NCI-H1105 (cell line): ENCODE measurements at regions not wholly inside any gene's neighbourhood (a gene's known extent, or its start where the extent isn't known, plus 50 kb on each side); places are given as distances from the start of the nearest gene placed in this dataset.

ENCODE experiments used
- DNase-seq: peaks from one replicate; lab custom pipeline; 2025; lab: John Stamatoyannopoulos, UW

- DNase-seq = no peak
These were observed 198.7 kb downstream of the SKIDA1 start for GRCh38 chr10:21326594-21327288.

- DNase-seq = no peak
These were observed 206.8 kb downstream of the SKIDA1 start for GRCh38 chr10:21318540-21319167.

DNA sequence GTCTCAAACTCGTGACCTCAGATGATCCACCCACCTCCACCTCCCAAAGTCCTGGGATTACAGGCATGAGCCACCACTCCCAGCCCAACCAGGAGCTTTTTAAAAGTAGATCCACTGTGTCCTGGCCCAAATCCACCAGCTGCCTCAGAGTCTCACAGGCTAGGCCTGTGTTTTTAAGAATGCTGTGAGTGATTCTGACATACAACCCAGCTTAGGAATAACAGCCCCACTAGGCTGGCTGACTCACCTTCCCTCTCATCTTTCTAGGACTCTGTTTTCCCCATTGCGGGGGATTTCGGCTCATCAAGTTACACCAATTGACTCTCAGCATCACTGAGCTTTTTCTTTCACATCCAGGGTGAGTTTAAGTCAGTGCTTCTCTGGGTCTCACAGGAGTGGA, 207.6 kb downstream of the SKIDA1 start:
- DNase-seq = no peak

GRCh38 chr10:21315645-21316220, 209.7 kb downstream of the SKIDA1 start:
- DNase-seq = no peak

- no peak for DNase-seq
These were observed 210.4 kb downstream of the SKIDA1 start for GRCh38 chr10:21314906-21315644.

GRCh38 chr10:21314111-21314626, 211.3 kb downstream of the SKIDA1 start:
- no peak for DNase-seq

DNA sequence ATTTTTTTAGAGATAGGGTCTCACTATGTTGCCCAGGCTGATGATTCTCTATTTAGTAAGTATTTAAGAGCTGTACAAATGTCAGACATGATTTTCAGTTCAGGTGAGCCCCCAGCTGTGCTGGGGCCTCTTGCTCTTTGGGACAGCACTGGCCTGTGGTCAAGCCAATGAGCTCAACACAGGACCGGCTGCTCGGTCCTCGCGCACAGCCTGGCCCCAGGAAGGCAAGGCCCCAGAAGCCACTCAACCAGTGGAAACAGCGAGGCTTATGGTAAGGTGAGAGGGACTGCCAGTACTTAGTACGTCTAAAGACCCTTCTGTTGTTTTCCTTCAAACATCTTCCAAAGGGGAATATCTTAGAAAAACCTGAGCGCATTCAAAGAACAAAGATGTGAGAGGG, 211.8 kb downstream of the SKIDA1 start:
- no peak for DNase-seq

- no peak for DNase-seq
These were observed 214.1 kb downstream of the SKIDA1 start for GRCh38 chr10:21311426-21311825.

- DNase-seq = no peak
These were observed 216.1 kb downstream of the SKIDA1 start for GRCh38 chr10:21309427-21309826.

DNA sequence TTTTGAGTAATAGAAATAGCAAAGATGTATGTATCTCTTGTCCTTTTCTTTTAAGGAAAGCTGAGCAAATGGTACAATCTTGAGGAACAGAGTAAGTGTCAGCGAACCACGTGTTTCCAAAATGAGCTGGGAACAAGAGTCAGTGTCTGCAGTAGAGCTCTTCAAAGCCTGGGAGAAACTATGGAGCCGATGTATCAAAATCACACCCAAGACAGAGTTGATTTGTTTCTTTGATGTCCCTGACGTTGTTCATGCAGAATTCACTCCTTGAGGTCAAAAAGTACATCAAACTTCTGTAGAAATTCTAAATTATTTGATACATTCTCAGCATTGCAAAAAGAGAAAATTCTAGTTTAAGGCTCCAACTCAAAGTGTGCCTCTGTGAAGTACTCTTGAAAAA, 216.5 kb downstream of the SKIDA1 start:
- no peak for DNase-seq

- no peak for DNase-seq
These were observed 217.5 kb downstream of the SKIDA1 start for GRCh38 chr10:21308018-21308417.

DNA sequence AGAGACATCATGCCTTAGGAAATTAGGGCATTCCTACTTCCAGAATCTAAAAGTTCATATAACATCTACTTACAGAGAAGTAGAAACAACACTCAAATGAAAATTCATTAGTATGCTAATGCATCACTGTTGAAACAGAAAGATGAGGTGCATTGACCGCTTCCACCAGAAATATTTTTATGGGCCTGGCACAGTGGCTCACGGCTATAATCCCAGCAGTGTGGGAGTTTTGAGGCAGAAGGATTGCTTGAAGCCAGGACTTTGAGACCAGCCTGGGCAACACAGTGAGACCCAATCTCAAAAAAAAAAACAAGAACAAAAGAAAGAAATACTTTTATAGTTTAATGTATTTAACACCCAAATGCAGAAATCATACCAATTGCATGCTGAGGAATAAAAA, 220.9 kb downstream of the SKIDA1 start:
- DNase-seq = no peak

DNA sequence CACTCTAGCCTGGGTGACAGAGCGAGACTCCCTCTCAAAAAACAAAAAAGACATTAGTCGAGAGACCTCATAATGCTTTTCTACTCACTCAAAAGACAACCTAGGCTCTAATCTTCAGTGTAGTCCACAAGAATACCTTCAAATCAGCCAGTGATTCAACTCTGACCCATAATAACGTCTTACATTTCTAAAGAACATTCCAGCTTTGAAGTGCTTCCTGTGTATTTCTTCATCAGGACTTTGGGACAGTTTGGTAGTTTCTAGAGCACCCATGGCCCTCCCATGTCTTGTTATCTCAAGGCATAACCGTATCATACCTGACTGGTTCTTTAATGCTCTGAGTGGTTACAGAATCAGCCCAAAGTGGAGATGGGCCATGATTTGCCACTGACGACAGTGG, 221.3 kb downstream of the SKIDA1 start:
- no peak for DNase-seq

DNA sequence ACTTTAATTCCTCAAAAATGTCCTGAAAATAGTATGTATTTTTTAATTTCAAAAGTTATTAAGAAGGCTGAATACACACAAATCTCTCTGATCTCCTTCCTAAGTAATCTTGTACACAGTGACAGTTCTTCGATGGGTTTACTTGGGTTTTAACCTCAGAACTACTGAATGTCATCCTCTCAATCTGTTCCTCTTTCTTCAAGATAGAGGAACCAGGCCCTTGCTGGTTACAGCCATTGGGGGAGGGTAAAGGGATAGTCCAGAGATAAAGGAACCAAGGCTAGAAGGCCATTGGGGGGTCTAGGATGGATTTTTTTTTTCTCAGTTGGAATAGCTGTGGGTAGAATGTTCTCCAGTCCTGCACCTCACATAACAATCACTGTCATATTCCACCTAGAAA, 224.9 kb downstream of the SKIDA1 start:
- DNase-seq = no peak

DNA sequence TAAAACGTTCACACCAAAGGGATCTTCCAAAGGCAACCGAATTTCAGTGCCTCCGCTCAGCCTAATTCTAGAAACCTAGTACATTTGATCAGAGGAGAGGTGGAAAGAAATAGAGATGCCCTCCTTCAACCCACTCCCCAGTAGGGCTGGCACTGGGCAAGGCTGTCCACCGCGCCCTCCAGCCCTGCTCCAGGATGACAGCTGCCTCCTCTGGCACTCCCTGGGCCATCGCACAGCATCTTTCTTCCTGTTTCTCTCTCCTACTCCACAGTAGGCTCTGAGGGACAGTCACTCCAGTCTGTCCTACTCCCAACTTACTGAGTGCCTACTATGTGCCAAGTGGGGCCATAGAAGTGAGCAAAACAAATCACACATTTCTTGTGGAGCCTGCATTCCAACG, 226.2 kb downstream of the SKIDA1 start:
- DNase-seq = no peak

DNA sequence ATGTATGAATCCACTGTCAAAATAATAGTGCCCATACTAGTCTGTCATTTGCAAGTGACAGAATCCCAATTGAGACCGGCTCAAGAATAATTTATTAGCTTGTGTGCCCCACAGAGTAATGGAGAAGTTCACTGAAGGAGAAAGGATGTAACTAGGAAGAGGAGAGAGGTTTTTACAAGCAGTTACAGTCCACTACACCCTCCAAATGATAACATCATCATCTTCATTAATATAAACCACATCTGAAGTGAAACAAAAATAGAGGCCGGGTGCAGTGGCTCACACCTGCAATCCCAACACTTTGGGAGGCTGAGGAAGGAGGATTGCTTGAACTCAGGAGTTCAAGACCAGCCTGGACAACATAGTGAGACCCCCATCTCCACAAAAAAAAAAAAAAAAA, 226.8 kb downstream of the SKIDA1 start:
- DNase-seq = no peak

DNA sequence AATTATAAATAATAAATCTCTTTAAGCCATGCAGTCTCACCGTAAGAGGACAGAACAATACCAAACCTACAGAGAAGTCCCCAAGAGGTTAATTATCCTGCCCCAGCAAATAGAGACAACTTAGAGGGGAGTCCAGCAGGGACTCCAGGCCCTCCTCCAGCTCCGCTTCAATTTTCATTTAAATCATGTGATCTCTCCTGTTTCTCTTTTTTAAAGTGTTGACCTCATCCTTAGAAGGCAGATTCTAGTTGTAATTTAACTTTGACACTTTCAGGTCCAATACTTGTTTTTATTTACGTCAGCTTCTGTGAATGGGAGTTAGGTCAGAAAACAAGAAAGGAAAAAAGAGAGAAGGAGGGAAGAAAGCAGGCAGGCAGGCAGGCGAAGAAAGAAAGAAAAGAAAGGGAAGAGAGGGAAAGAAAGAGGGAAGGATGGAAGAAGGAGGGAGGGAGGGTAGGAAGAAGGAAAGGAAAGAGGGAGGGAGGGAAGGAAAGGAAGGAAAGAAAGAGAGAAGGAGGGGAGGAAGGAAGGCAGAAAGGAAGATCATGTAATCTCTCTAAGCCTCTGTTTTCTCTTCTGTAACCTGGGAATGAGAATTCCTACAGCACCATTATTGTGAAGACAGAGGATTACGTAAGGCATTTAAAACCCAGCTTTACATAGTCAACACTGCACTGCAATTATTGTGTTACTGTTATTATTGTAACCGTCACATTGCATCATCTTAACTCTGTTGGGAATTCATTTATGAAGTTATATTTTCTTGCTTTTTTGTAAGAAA, 227.7 kb downstream of the SKIDA1 start:
- no peak for DNase-seq

DNA sequence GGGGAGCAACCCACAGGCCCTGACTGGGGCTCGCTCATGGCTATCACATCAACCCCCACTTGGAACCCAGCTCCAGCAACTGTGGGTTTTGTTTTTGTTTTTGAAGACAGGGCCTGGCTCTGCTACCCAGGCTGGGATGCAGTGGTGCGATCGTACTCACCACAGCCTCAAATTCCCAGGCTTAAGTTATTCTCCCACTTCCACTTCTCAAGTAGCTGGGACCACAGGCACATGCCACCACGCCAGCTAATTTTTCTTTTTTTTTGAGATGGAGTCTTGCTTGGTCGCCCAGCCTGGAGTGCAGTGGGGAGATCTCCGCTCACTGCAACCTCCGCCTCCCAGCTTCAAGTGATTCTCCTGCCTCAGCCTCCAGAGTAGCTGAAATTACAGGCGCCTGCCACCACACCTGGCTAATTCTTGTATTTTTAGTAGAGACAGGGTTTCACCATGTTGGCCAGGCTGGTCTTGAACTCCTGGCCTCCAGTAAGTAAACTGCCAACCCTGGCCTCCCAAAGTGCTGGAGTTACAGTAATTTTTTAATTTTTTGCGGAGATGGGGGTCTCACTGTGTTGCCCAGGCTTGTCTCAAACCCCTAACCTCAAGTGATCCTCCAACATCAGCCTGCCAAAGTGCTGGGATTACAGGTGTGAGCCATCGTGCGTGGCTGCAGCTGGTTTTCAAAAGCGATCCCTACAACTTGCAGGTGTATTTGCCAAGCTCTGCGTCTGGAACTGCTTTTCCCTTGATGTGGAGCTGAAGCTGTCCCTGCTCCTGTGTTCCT, 228.7 kb downstream of the SKIDA1 start:
- no peak for DNase-seq

GRCh38 chr10:21293518-21294356, 231.7 kb downstream of the SKIDA1 start:
- DNase-seq = no peak
